Endothelial cell of umbilical vein (primary cell): ENCODE measurements at regions not wholly inside any gene's neighbourhood (a gene's known extent, or its start where the extent isn't known, plus 50 kb on each side); places are given as distances from the start of the nearest gene placed in this dataset.

Experiments used
- BruUV-seq: library from RNA; stranded (reverse); fragments of 400-500 nt; replicated peaks from 2 replicates; lab custom pipeline; 2021; lab: Mats Ljungman, UMichigan
- CTCF ChIA-PET: fragments of 300-600, 350-600 bp; sonication (Branson Sonifier 250); formaldehyde crosslinking; loops from one replicate; lab custom pipeline; 2021; ENCODE audit warnings: antibody characterized with exemption, inconsistent platforms; lab: Charles Lee
- POLR2A ChIA-PET: fragments of 300-600, 350-600 bp; sonication (Branson Sonifier 250); formaldehyde crosslinking; loops from one replicate; lab custom pipeline; 2021; ENCODE audit warnings: antibody characterized with exemption, inconsistent platforms; lab: Charles Lee
- DNase-seq: peaks from one replicate; pipeline ENCODE4 v3.0.0-alpha.2; 2011; ENCODE audit warnings: low read depth, low spot score
- FAIRE-seq: peaks from 2 replicates; lab custom pipeline; 2011; peaks lifted over from hg19 to GRCh38; lab: Jason Lieb, UNC
- H2AFZ ChIP-seq: 2 replicates; pipeline ENCODE4 v1.6.0; 2012; ENCODE audit warnings: low read depth, low read length, control low read depth, inconsistent platforms
- H3K27ac ChIP-seq: 2 replicates; pipeline ENCODE4 v1.5.1; 2011; ENCODE audit warnings: low read depth, mild to moderate bottlenecking, control low read depth, low read length, moderate library complexity; ENCODE audit not compliant: insufficient read depth
- H3K27me3 ChIP-seq, 2 experiments: 2 replicates each; pipeline versions ENCODE4 v1.6.0 to v1.6.1; 2011; ENCODE audit warnings: low read length in 2 of 2, mixed read lengths in 1 of 2; ENCODE audit not compliant: control insufficient read depth in 2 of 2, insufficient read depth in 2 of 2
- H3K36me3 ChIP-seq, 2 experiments: 2 replicates in 1 of 2; 3 replicates in 1 of 2; pipeline ENCODE4 v1.5.1; 2011; ENCODE audit warnings: low read length in 2 of 2, mild to moderate bottlenecking in 1 of 2, moderate library complexity in 1 of 2; ENCODE audit not compliant: control insufficient read depth in 2 of 2, insufficient read depth in 2 of 2; ENCODE audit errors: extremely low read depth in 1 of 2
- H3K4me1 ChIP-seq: 3 replicates; pipeline ENCODE4 v1.5.1; 2011; ENCODE audit warnings: mild to moderate bottlenecking, low read length; ENCODE audit not compliant: control insufficient read depth, insufficient read depth; ENCODE audit errors: extremely low read depth
- H3K4me2 ChIP-seq: 2 replicates; pipeline ENCODE4 v1.6.1; 2011; ENCODE audit warnings: low read length, control low read depth, mixed read lengths; ENCODE audit not compliant: insufficient read depth
- H3K4me3 ChIP-seq, 3 experiments: fragments of 200-600 bp in 1 of 3; sonication (generic), shearing (Covaris generic) in 1 of 3; replicated peaks in 1 of 3; 2 replicates each; pipeline ENCODE4 v1.5.1; 2011 to 2016; ENCODE audit warnings: control low read depth in 3 of 3, low read length in 3 of 3, mild to moderate bottlenecking in 2 of 3, inconsistent platforms in 1 of 3, low read depth in 1 of 3, moderate library complexity in 1 of 3; ENCODE audit not compliant: insufficient read depth in 1 of 3
- H3K79me2 ChIP-seq: 2 replicates; pipeline ENCODE4 v1.6.0; 2012; ENCODE audit warnings: low read length, inconsistent platforms; ENCODE audit not compliant: control insufficient read depth, insufficient read depth
- H3K9ac ChIP-seq: replicated peaks from 2 replicates; pipeline ENCODE3; 2011; ENCODE audit warnings: low read length, control low read depth; ENCODE audit not compliant: insufficient read depth; ENCODE audit errors: extremely low read depth
- H3K9me1 ChIP-seq: replicated peaks from 3 replicates; pipeline ENCODE4 v1.6.0; 2011; ENCODE audit warnings: mild to moderate bottlenecking, low read length; ENCODE audit not compliant: control insufficient read depth, insufficient read depth; ENCODE audit errors: extremely low read depth
- H3K9me3 ChIP-seq: replicated peaks from 2 replicates; pipeline ENCODE4 v1.5.1; 2012; ENCODE audit warnings: low read length, inconsistent platforms; ENCODE audit not compliant: control insufficient read depth, insufficient read depth
- H4K20me1 ChIP-seq: replicated peaks from 2 replicates; pipeline ENCODE3; 2011; ENCODE audit warnings: mild to moderate bottlenecking, low read length; ENCODE audit not compliant: control insufficient read depth, insufficient read depth; ENCODE audit errors: extremely low read depth
- CTCF ChIP-seq, 2 donors: IDR thresholded peaks; 1 replicate in 1 of 2; 2 replicates in 1 of 2; pipeline ENCODE4 v1.5.1; 2011; ENCODE audit warnings: low read length in 2 of 2, mild to moderate bottlenecking in 2 of 2, moderate library complexity in 2 of 2, control low read depth in 1 of 2, inconsistent platforms in 1 of 2, low read depth in 1 of 2; ENCODE audit not compliant: insufficient read depth in 1 of 2; ENCODE audit errors: extremely low read depth in 1 of 2
- EZH2 ChIP-seq: IDR thresholded peaks from 2 replicates; pipeline ENCODE4 v1.6.1; 2012; ENCODE audit warnings: borderline replicate concordance, low read depth, mild to moderate bottlenecking, moderate library complexity, low read length, inconsistent platforms; ENCODE audit not compliant: severe bottlenecking
- FOS ChIP-seq: IDR thresholded peaks from 2 replicates; pipeline ENCODE4 v1.6.1; 2011; ENCODE audit warnings: mild to moderate bottlenecking, low read length, moderate library complexity, borderline replicate concordance; ENCODE audit not compliant: insufficient read depth
- GATA2 ChIP-seq: IDR thresholded peaks from 2 replicates; pipeline ENCODE4 v1.7.0; 2011; ENCODE audit warnings: low read depth, mild to moderate bottlenecking, moderate library complexity, mixed read lengths, low read length; ENCODE audit not compliant: insufficient read length, insufficient read depth
- JUN ChIP-seq: IDR thresholded peaks from 2 replicates; pipeline ENCODE4 v1.6.1; 2011; ENCODE audit warnings: borderline replicate concordance, low read depth; ENCODE audit not compliant: insufficient read length, insufficient read depth
- MAX ChIP-seq: IDR thresholded peaks from 2 replicates; pipeline ENCODE4 v1.6.1; 2011; ENCODE audit not compliant: insufficient read depth, insufficient read length
- MYC ChIP-seq: IDR thresholded peaks from one replicate; pipeline ENCODE4 v1.6.1; 2011; ENCODE audit warnings: mild to moderate bottlenecking, low read depth, low read length
- POLR2A ChIP-seq: IDR thresholded peaks from 2 replicates; pipeline ENCODE4 v1.6.1; 2012; ENCODE audit warnings: low read depth, mild to moderate bottlenecking, control low read depth, low read length
- POLR2AphosphoS5 ChIP-seq: IDR thresholded peaks from 2 replicates; pipeline ENCODE4 v1.6.1; 2012; ENCODE audit warnings: low read depth, mild to moderate bottlenecking, control low read depth, low read length, moderate library complexity; ENCODE audit not compliant: insufficient read depth
- dilution Hi-C: fragments of 300-500 bp; cut with MboI; formaldehyde crosslinking; loops from one replicate; pipeline ENCODE4 v1.15.0; 2019; ENCODE audit warnings: low sequenced_read_pairs; ENCODE audit not compliant: extremely low pct_ligation_motif_present
- intact Hi-C: fragments of 100-400 bp; cut with micrococcal nuclease; formaldehyde crosslinking; loops from one replicate; pipeline ENCODE4 v1.10.0; 2022

- H3K36me3 ChIP-seq: no peaks in the 10 kb centered on the region
- H3K4me2 ChIP-seq: no peak overlapping the region
- H3K9ac ChIP-seq: no peak overlapping the region
- no peak overlapping the region for H2AFZ ChIP-seq
- TF ChIP-seq GATA2 (no peak), CTCF (IDR thresholded peaks at IDR 0.05; ENCODE audit: extremely low read depth in 1 of 2, insufficient read depth in 1 of 2, low read depth in 1 of 2, low read length in 2 of 2) (no peak), FOS (no peak), JUN (no peak), MAX (no peak), POLR2AphosphoS5 (no peak), EZH2 (no peak), MYC (no peak), POLR2A (no peak)
- H3K9me1 ChIP-seq: no peaks in the 10 kb centered on the region
- intact Hi-C loops (no loop called here), dilution Hi-C loops (no loop called here)
- H4K20me1 ChIP-seq: no peaks in the 10 kb centered on the region
- no peaks in the 10 kb centered on the region for H3K4me1 ChIP-seq
- H3K4me3 ChIP-seq: no peak overlapping the region
- no peak overlapping the region for H3K27ac ChIP-seq
- DNase-seq: no peak
- no peaks in the 10 kb centered on the region for H3K27me3 ChIP-seq
- H3K9me3 ChIP-seq: peaks cover 3% of the 10 kb centered on the region
- H3K79me2 ChIP-seq: no peaks in the 10 kb centered on the region
- ChIA-PET POLR2A (no interaction called here), CTCF (no interaction called here)
- BruUV-seq: no TSS peak
- FAIRE-seq: no peak
Observed at GRCh38 chr16:17607609-17608008, 136.8 kb upstream of the XYLT1 start.
